Urinary bladder (tissue), 3 donors: ENCODE measurements at regions not wholly inside any gene's neighbourhood (a gene's known extent, or its start where the extent isn't known, plus 50 kb on each side); places are given as distances from the start of the nearest gene placed in this dataset.

Source experiments
- DNase-seq: peaks from one replicate; pipeline ENCODE4 v3.0.0-alpha.2; 2015; ENCODE audit errors: extremely low spot score
- H3K27ac ChIP-seq: one replicate; pipeline ENCODE4 v1.5.1; 2013; ENCODE audit warnings: low read depth, mild to moderate bottlenecking, moderate library complexity
- H3K36me3 ChIP-seq: one replicate; pipeline ENCODE4 v1.6.1; 2013; ENCODE audit warnings: mild to moderate bottlenecking, moderate library complexity; ENCODE audit not compliant: insufficient read depth
- H3K4me1 ChIP-seq: one replicate; pipeline ENCODE4 v1.6.1; 2013; ENCODE audit warnings: mild to moderate bottlenecking, moderate library complexity; ENCODE audit not compliant: insufficient read depth
- H3K4me3 ChIP-seq: one replicate; pipeline ENCODE4 v1.5.1; 2013; ENCODE audit warnings: low read depth, low read length
- WGBS: extraction: QIAGEN DNeasy Blood & Tissue Kit; methylation state at CpG from one replicate; pipeline ENCODE4 v1.1.7; 2013; 5-methylcytosine and 5-hydroxymethylcytosine counted together
- donor health status: healthy with polysubstance abuse.
- donor health status: healthy.

DNA sequence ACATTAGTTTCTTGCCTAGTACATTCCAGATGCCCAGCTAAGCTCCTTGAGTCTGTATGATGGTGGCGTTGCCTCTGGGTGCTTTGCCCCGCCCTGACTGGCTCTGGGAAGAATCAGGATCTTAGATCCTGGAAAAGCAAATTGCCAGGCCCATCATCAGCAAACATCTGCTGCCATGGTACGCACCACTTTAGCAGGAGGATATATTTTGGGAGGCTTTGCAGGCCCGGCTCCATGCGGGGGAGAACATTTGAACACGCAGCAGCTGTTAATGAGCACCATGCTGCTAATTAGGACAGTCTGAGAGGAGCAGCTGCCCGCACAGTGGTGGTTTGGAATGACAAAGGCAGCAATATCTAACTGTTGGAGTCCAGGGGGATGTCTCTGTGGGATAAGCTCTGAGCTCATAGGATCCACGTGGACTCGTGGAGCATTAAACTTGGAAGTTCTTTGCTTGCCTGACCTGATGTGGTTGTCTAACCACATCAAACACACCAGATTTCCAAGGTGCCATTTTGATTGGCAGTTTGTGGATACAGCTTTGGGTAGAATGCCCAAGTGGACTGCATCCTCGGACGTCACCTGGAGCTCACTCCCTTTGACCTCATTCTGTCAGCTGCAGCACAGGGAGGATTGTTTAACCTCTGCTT, 217.0 kb upstream of the ZBED5 start:
- WGBS: 93% methylated on average over 11 of the region's 11 CpGs
- no peaks in the 10 kb centered on the region for H3K4me1 ChIP-seq
- H3K27ac ChIP-seq: no peak overlapping the region
- no peak for DNase-seq
- no peak overlapping the region for H3K4me3 ChIP-seq
- H3K36me3 ChIP-seq: no peaks in the 10 kb centered on the region

DNA sequence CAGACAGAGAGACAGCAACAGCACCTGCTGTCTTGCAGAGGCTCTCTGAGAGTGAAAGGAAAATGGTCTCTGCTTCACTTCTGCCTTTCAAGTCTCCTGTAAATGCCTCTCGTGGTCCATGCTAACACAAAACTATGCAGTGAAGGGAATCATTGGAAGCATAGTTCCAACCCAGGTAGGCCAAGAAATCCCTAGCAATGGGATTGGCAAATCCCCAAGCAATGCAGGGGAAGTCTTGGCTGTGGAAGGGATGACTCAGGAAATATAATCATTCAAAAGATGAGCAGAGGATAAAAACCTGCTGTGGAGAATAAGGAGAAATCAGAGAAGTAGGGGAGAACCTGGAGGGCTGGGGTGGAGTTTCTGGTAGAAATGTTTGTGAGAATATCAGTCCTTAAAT, 216.1 kb upstream of the ZBED5 start:
- Histone ChIP-seq H3K4me1 (no peaks in the 10 kb centered on the region), H3K27ac (no peak overlapping the region), H3K4me3 (no peak overlapping the region), H3K36me3 (no peaks in the 10 kb centered on the region)
- no peak for DNase-seq
- WGBS: 81% methylated on average over 1 of the region's 1 CpG

DNA sequence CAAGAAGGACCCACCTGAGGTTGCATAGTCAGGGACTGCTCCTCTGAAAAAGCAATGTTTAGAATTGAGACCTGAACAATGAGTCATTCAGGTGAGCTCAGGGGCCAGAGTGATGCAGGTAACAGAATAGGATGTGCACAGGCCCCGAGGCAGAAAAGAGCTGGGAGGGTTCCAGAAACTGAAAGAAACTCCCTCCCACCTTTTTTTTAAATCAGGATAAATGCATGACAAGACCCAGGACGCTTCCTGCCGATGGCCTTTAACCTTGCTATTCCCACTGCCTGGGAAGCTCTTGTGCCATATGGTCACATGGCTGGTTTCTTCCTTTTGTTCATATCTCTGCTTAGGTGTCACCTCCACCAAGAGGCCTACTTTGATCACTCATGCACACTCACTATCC, 214.2 kb upstream of the ZBED5 start:
- H3K36me3 ChIP-seq: no peaks in the 10 kb centered on the region
- no peak overlapping the region for H3K4me3 ChIP-seq
- no peak for DNase-seq
- no peaks in the 10 kb centered on the region for H3K4me1 ChIP-seq
- H3K27ac ChIP-seq: no peak overlapping the region
- WGBS: 83% methylated on average over 3 of the region's 3 CpGs

DNA sequence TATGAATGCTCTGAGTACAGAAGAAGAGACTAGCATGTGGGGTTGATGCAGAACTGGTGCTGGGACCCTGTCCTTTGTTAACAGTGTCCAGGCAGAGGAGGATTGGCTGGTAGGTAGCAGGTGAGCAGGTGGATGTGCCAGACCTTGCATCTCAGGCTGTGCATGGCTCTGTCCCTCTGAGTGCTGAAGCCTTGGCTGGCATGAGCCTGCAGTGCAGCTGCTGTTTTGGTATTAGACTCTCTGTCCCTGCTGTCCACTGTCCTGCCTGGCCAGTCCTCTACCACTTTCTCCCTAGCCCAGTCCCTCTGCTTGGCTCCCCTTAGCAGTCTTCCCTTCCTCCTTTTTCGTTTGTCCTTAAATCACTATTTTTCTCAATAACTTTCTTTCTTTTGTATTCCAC, 213.6 kb upstream of the ZBED5 start:
- WGBS: 69% methylated on average over 1 of the region's 1 CpG
- no peak overlapping the region for H3K4me3 ChIP-seq
- DNase-seq: no peak
- H3K27ac ChIP-seq: no peak overlapping the region
- no peaks in the 10 kb centered on the region for H3K4me1 ChIP-seq
- H3K36me3 ChIP-seq: no peaks in the 10 kb centered on the region

DNA sequence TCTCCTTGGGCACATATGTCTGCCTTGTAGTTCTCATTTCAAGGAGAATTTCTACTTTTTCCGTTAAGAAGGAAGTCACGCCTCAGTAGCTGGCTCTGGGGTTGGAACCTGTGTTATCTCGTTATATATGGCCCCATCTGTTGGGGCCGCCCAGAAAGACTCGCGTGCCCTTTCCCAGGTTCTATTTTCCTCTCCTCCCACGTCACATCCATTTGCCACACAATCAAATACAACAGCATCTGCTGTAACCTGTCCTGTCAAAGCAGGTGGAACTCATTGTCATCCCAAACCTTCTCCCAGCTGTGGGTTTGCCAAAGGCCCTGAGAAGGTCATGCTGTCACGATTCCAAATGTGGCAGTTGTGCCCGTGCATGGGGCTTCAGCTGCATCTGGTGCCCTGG, 213.1 kb upstream of the ZBED5 start:
- no peaks in the 10 kb centered on the region for H3K4me1 ChIP-seq
- H3K36me3 ChIP-seq: no peaks in the 10 kb centered on the region
- no peak overlapping the region for H3K4me3 ChIP-seq
- no peak for DNase-seq
- H3K27ac ChIP-seq: no peak overlapping the region
- WGBS: 80% methylated on average over 9 of the region's 9 CpGs

DNA sequence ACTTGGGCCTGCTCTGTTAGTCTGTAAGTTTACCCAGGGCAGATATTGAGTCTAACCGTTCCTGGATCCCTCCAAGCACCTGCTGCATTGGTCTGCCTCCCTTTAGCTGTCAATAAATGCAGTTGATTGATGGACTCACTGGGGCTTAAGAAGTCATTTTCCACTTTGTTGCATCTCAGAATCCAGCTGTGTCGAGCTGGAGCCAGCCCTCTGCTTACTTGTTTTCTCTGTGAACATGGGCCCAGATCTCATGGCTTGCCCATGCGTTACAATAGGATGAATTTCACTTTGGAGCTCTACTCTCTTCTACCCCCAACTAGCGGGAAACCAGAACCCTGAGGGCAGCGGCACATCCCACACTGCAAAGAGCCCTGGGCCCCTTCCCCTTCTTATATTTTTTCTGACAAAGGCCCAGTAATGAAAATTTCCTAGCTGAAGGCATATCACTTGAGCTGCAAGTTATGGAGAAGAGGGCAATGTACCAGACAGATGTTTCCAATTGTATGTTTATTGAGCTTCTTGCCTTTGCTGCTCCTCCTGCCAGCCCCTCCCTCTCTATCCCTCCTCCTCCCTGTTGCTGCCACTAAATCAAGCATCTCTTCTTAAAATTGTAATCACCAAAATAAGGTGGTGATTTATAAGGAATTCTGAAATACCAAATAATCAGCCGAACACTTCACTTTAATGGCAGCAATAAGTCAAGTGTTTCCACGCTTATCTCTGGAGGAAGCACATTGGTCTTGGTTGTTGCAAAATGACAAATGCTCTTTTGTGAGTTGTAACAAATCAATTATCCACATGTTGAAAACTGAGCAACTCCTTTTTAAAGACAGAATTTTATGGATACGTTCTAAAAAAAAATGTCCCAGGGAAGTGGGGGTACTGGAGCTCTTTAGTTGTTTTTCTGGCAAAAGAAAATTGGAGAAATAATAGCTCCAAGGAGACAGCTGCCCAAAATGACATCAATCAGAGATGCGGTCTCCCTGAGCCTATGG, 212.3 kb upstream of the ZBED5 start:
- H3K36me3 ChIP-seq: no peaks in the 10 kb centered on the region
- 81% methylated on average over 9 of the region's 9 CpGs for WGBS
- DNase-seq: peak; percentile 21
- no peak overlapping the region for H3K4me3 ChIP-seq
- no peaks in the 10 kb centered on the region for H3K4me1 ChIP-seq
- no peak overlapping the region for H3K27ac ChIP-seq

DNA sequence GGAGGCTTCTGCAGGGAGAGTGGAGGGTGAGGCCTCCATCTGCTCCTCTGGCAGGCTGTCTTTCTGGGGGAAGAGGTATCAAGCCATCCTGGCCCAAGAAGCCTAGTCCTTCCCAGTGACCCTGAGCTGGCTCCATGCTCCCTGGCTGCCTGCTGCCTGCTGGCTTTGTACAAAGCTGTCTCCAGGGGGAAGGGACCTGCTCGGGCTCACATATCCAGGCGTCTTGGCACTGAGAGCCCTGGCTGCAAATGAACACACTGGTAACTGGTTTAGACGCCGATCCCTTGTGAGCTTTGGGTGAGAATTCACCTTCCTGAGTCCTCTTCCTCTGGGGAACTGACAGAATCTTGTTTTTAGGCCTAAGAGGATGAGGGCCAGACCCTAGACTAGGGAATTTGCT, 210.3 kb upstream of the ZBED5 start:
- Histone ChIP-seq H3K36me3 (no peaks in the 10 kb centered on the region), H3K27ac (no peak overlapping the region), H3K4me1 (no peaks in the 10 kb centered on the region), H3K4me3 (no peak overlapping the region)
- 91% methylated on average over 4 of the region's 4 CpGs for WGBS
- no peak for DNase-seq

DNA sequence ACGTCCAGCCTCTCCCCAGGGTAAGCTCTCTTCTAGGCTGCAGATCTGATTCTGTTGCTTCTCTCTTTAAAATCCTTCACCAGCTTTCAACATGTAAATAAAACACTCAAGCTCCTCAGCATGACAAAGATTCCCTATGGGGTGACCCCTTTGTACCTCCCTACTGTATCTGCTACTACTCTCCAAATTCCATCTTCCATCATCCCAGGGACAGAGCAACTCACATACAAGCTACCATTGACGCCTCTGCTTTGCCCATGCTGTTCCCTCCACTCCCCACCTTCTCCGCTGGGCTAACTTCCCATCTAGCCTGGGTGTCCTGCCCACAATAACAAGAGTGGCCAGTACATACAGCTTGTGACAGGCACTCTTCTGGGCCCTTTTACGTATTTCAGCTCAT, 207.5 kb upstream of the ZBED5 start:
- Histone ChIP-seq H3K27ac (no peak overlapping the region), H3K4me3 (no peak overlapping the region), H3K36me3 (no peaks in the 10 kb centered on the region), H3K4me1 (no peaks in the 10 kb centered on the region)
- WGBS: 79% methylated on average over 4 of the region's 4 CpGs
- DNase-seq: no peak

DNA sequence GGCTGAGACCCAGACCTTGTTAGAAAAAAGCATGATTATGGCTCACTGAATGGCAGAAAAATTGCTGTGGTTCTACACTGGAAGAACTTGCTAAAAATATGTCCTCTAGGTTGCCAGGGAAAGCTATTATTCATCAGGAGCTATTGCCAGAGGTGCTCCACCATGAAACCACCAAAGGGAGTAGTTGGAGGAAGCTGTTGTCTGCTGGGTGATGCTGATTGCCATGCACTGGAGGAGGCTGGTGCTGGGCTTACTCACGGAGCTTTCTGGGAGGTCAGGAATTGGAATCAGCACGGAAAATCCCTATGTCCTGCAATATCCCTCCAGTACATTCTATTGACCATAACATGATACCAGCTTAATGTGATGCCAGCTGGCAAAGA, 199.6 kb upstream of the ZBED5 start:
- whole genome bisulfite sequencing: 70% methylated on average over 2 of the region's 2 CpGs
- Histone ChIP-seq H3K4me3 (no peak overlapping the region), H3K4me1 (no peaks in the 10 kb centered on the region), H3K27ac (no peak overlapping the region), H3K36me3 (no peaks in the 10 kb centered on the region)
- no peak for DNase-seq

DNA sequence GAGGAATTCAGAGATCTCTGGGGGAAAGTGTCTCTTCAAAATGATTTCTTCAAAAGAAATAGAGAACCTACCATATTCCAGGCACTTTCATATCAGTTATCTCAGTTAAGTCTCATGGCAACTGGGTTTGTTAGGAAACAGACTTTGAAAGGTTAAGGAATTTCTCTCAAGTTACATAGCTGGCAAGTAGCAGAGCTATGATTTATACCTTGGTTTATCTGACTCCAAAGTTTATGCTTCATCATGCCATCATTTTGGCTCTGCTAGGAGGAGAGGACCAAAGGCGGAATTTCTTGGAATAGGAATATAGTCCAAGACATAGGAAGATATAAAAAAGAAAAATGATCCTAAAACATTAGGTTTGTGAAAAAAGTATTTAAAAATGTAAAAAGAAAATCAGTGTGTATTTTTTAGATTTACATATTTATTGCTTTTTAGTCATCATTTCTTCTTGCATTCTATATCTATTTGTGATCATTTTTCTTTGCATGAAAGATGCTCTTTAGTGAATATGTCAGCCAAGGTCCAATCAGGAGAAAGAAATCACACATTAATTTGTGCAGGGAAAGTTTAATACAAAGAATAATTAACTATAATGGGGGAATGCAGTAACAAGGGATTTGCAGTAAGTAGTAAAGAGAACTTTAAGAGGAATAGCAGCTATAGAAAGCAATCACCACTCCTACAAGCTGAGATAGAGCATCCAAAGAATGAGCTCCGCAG, 199.1 kb upstream of the ZBED5 start:
- Histone ChIP-seq H3K4me3 (no peak overlapping the region), H3K27ac (no peak overlapping the region), H3K36me3 (no peaks in the 10 kb centered on the region), H3K4me1 (no peaks in the 10 kb centered on the region)
- no peak for DNase-seq
- WGBS: 65% methylated on average over 2 of the region's 2 CpGs

DNA sequence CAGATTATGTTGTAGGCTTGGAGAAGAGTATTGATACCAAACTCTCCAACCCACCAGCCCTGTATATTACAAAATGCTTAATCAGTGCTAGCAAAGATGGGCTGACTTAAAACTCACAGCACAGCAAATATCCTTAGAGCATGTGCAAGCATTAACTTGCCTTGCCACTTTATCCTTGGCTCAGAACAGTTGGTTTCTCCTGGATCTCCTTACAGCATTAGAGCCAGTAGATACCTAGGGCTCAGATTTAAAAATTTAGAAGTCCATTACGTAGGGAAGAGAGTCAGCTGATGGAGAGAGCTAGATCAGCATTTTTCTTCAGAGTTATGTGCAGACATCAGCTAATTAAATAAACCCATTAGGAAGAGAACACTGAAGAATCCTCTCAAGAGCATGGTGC, 198.5 kb upstream of the ZBED5 start:
- Histone ChIP-seq H3K36me3 (no peaks in the 10 kb centered on the region), H3K4me3 (no peak overlapping the region), H3K4me1 (no peaks in the 10 kb centered on the region), H3K27ac (no peak overlapping the region)
- DNase-seq: no peak
- 40% methylated on average over 1 of the region's 1 CpG for WGBS

DNA sequence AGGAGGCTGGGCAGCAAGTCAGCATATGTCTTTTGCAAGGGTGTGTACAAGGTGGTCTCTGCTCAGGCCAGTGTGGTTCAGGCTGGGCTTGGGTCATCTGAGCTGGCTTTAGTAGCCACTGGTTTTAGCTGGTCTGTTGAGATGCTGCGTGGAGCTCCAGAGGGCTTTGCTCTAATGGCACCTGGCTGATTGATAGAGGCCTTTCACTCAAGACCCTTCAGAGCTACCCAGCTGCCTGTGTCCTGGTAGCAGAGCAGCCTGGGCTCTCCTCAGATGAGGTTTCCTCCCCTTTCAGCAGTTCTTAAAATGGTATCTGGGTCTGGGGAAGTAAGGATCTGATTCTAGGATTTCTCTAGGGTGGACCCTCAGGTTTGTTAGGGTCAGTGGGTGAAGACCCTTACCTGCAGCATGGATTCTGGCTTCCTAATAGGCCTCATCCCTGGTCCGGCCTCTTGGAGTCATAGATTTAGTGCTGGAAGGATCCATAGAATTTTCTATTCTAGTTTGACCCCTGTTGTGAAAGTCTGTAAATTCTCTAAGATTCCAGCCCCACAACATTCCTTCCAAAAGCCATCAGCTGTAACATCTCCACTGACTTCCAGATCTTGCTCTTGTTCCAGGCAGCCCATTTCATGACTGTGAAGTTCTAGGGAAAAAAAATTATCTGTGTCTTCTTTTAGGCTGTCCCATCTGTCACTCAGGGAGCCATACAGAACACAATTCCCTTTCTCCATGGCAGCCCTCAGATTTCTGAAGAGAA, 190.2 kb upstream of the ZBED5 start:
- 66% methylated on average over 2 of the region's 2 CpGs for WGBS
- no peak for DNase-seq

DNA sequence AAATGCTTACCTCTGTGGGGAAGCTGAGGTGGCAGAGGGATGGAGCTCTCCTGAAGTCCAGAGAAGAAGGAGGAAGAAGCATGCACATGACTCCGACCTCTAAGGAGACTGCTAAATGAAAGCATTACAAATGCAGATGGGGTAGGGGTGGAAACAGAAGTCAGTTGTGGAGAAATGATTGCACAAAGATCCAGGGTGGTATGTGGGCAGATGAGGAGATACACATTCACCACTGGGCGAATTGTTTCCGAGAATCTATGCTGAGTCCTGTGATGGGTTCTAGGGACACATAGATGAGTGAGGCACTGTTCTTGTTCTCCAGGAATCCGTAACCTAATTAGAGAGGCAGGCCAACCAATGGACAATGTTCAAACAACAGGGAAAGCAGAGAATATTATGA, 188.9 kb upstream of the ZBED5 start:
- Histone ChIP-seq H3K4me1 (peaks cover 3% of the 10 kb centered on the region), H3K4me3 (no peak overlapping the region), H3K36me3 (no peaks in the 10 kb centered on the region), H3K27ac (no peak overlapping the region)
- WGBS: 92% methylated on average over 4 of the region's 4 CpGs
- DNase-seq: no peak

More for the DNA sequence above, 190.2 kb upstream of the ZBED5 start:
- Histone ChIP-seq H3K4me3 (no peak overlapping the region), H3K4me1 (peaks cover 3% of the 10 kb centered on the region), H3K27ac (no peak overlapping the region), H3K36me3 (no peaks in the 10 kb centered on the region)
